GM21423 (cell line): ENCODE measurements at regions not wholly inside any gene's neighbourhood (a gene's known extent, or its start where the extent isn't known, plus 50 kb on each side); places are given as distances from the start of the nearest gene placed in this dataset.

Experiments used
- ATAC-seq: cut with Tn5 transposase; IDR thresholded peaks from one replicate; pipeline ENCODE4 v1.9.1; 2021; ENCODE audit warnings: mild to moderate bottlenecking, moderate library complexity; ENCODE audit not compliant: unreplicated experiment

GRCh38 chr9:99430301-99430700 lies 208.2 kb downstream of the SEC61B start:
- no peak for ATAC-seq

GRCh38 chr9:99431103-99431502 lies 209.0 kb downstream of the SEC61B start:
- no peak for ATAC-seq

- ATAC-seq, result no peak
Observed at GRCh38 chr9:99432075-99432474, 210.0 kb downstream of the SEC61B start.

GRCh38 chr9:99433095-99433494 lies 211.0 kb downstream of the SEC61B start:
- no peak for ATAC-seq

GRCh38 chr9:99433555-99433954 lies 211.5 kb downstream of the SEC61B start:
- ATAC-seq, result peak; percentile 98

GRCh38 chr9:99436616-99437015 lies 214.5 kb downstream of the SEC61B start:
- ATAC-seq, result no peak

GRCh38 chr9:99437145-99437544 lies 215.1 kb downstream of the SEC61B start:
- no peak for ATAC-seq

GRCh38 chr9:99438596-99438995 lies 216.5 kb downstream of the SEC61B start:
- ATAC-seq, result no peak

- no peak for ATAC-seq
Observed at GRCh38 chr9:99441829-99442228, 219.7 kb downstream of the SEC61B start.

GRCh38 chr9:99445371-99445891 lies 223.3 kb downstream of the SEC61B start:
- ATAC-seq, result no peak

- no peak for ATAC-seq
Observed at GRCh38 chr9:99445920-99446319, 223.8 kb downstream of the SEC61B start.

GRCh38 chr9:99447951-99448350 lies 225.9 kb downstream of the SEC61B start:
- ATAC-seq, result no peak

- ATAC-seq, result no peak
Observed at GRCh38 chr9:99449726-99450125, 227.6 kb downstream of the SEC61B start.

- ATAC-seq, result no peak
Observed at GRCh38 chr9:99451112-99451606, 229.1 kb downstream of the SEC61B start.

- ATAC-seq, result no peak
Observed at GRCh38 chr9:99457406-99457805, 235.3 kb downstream of the SEC61B start.

- no peak for ATAC-seq
Observed at GRCh38 chr9:99457981-99458380, 235.9 kb downstream of the SEC61B start.

GRCh38 chr9:99459919-99460318 lies 237.8 kb downstream of the SEC61B start:
- no peak for ATAC-seq

GRCh38 chr9:99463131-99463530 lies 241.0 kb downstream of the SEC61B start:
- no peak for ATAC-seq

GRCh38 chr9:99464568-99464967 lies 242.5 kb downstream of the SEC61B start:
- no peak for ATAC-seq

- ATAC-seq, result no peak
Observed at GRCh38 chr9:99465231-99465907, 243.3 kb downstream of the SEC61B start.

- no peak for ATAC-seq
Observed at GRCh38 chr9:99466104-99466503, 244.0 kb downstream of the SEC61B start.

- no peak for ATAC-seq
Observed at GRCh38 chr9:99466781-99467180, 244.7 kb downstream of the SEC61B start.

- ATAC-seq, result no peak
Observed at GRCh38 chr9:99471033-99471432, 249.0 kb downstream of the SEC61B start.
